ENCODE measurements at regions not wholly inside any gene's neighbourhood (a gene's known extent, or its start where the extent isn't known, plus 50 kb on each side); places are given as distances from the start of the nearest gene placed in this dataset.

DNA sequence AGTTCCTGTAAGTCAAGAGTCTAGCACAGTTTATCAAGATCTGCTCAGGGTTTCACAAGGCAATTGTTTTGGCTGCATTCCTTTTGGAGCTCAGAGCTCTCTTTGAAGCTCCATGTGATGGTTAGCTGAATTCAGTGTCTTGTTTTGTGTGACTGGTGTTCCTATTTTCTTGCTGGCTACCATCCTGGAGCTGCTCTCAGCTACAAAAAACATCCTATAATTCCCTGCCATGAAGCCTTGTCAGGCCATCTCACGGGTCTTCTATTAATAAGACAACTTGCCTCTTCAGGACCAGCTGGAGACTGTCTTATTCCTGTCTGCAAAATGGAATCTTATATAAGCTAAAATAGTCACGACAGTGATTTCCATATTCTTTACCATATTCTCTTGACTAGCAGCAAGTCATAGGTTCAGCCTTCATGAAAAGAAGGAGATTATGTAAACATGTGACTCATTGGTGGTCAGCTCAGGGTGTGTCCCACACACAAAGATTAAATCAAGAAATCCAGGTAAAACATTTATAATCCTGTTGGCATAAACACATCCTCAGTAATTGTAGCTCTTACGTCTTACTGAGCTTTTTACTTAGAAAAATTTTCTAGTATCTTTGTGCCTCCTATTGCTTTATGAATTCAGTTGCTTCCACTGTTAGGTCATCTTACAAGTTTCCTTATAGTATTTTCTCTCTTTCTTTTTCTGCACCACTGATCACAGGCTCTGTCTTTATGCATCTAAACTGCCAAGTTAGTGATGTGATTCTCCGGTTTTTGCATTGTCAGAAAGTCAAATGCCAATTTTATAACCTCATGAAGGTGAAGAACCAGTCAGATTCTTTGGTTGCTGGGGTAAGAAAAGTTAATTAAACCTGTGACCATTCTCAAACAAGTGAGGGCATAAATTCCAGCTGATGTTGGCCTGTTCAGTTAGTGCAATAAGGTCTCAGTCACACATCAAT lies 378.5 kb upstream of the MGAT4C start:
- TF ChIP-seq, protein P1, sequence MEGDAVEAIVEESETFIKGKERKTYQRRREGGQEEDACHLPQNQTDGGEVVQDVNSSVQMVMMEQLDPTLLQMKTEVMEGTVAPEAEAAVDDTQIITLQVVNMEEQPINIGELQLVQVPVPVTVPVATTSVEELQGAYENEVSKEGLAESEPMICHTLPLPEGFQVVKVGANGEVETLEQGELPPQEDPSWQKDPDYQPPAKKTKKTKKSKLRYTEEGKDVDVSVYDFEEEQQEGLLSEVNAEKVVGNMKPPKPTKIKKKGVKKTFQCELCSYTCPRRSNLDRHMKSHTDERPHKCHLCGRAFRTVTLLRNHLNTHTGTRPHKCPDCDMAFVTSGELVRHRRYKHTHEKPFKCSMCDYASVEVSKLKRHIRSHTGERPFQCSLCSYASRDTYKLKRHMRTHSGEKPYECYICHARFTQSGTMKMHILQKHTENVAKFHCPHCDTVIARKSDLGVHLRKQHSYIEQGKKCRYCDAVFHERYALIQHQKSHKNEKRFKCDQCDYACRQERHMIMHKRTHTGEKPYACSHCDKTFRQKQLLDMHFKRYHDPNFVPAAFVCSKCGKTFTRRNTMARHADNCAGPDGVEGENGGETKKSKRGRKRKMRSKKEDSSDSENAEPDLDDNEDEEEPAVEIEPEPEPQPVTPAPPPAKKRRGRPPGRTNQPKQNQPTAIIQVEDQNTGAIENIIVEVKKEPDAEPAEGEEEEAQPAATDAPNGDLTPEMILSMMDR (optimal IDR thresholded peaks at IDR 0.05 in 1 of 3, IDR thresholded peaks at IDR 0.05 in 1 of 3, conservative IDR thresholded peaks at IDR 0.05 in 1 of 3; ENCODE audit: extremely low read depth in 1 of 3, insufficient read depth in 2 of 3, low read length in 3 of 3), result no peak
- TF ChIP-seq EZH2 (IDR thresholded peaks at IDR 0.05; ENCODE audit: low read length), result no peak

Measured in keratinocyte (primary cell).